ENCODE measurements at regions not wholly inside any gene's neighbourhood (a gene's known extent, or its start where the extent isn't known, plus 50 kb on each side); places are given as distances from the start of the nearest gene placed in this dataset.

DNA sequence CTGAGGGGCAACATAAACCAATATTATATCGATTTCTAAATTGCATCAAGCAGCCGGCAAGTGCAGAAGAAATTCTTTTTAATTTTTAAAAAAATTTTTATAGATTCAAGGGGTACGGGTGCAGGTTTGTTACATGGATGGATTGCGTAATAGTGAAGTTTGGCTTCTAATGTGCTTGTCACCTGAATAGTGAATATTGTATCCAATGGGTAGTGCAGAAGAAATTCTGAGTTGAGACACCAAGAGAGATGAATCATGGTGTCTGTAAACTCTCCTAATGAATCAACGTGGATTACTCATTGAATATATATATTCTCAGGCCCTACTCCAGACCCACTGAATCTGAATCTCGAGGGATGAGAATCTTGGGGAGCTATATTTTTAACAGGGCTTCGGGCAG, 253.7 kb upstream of the FOXD3 start:
- H3K4me1 ChIP-seq, result no peaks in the 10 kb centered on the region
- H3K27me3 ChIP-seq, result peaks cover 2% of the 10 kb centered on the region
- no peak overlapping the region for H3K27ac ChIP-seq
- H3K36me3 ChIP-seq, result no peaks in the 10 kb centered on the region
- intact Hi-C loops (cut with DNase I; ENCODE audit: low total_unique reads), result no loop called here
- no peak for DNase-seq
- no peaks in the 10 kb centered on the region for H3K9me3 ChIP-seq
- H3K4me3 ChIP-seq, result no peak overlapping the region
- 76 to 83% methylated on average over 7 of the region's 7 CpGs for WGBS, 2 donors (ENCODE audit: low coverage in 1 of 2)
- in situ Hi-C loops (cut with MboI; ENCODE audit: low pct_ligation_motif_present in 1 of 4, low pct_unique_long_range_greater_than_20kb in 1 of 4, low sequenced_read_pairs in 3 of 4), result no loop called here
- no peak for TF ChIP-seq POLR2A (IDR thresholded peaks at IDR 0.05)
- TF ChIP-seq EP300 (IDR thresholded peaks at IDR 0.05; ENCODE audit: low read depth), result no peak
- no peak for TF ChIP-seq CTCF (IDR thresholded peaks at IDR 0.05)
- no peak for TF ChIP-seq POLR2AphosphoS5 (IDR thresholded peaks at IDR 0.05)

GRCh38 chr1:63069214-63069613, 253.2 kb upstream of the FOXD3 start:
- 76 to 82% methylated on average over 3 to 6 of the region's 6 CpGs for whole genome bisulfite sequencing, 2 donors (ENCODE audit: low coverage in 1 of 2)
- in situ Hi-C loops (cut with MboI; ENCODE audit: low pct_ligation_motif_present in 1 of 4, low pct_unique_long_range_greater_than_20kb in 1 of 4, low sequenced_read_pairs in 3 of 4), result no loop called here

GRCh38 chr1:63073309-63074306, 248.8 kb upstream of the FOXD3 start:
- no peak for DNase-seq
- Histone ChIP-seq H3K4me1 (no peaks in the 10 kb centered on the region), H3K27me3 (peaks cover 34% of the 10 kb centered on the region), H3K27ac (no peak overlapping the region), H3K4me3 (no peak overlapping the region), H3K36me3 (no peaks in the 10 kb centered on the region), H3K9me3 (peaks cover 3 to 4% of the 10 kb centered on the region in 2 donors)
- in situ Hi-C loops (cut with MboI; ENCODE audit: low pct_ligation_motif_present in 1 of 4, low pct_unique_long_range_greater_than_20kb in 1 of 4, low sequenced_read_pairs in 3 of 4) (no loop called here), intact Hi-C loops (cut with DNase I; ENCODE audit: low total_unique reads) (no loop called here)
- no peak for TF ChIP-seq POLR2A (IDR thresholded peaks at IDR 0.05)
- TF ChIP-seq EP300 (IDR thresholded peaks at IDR 0.05; ENCODE audit: low read depth), result no peak
- TF ChIP-seq CTCF (IDR thresholded peaks at IDR 0.05), result no peak
- TF ChIP-seq POLR2AphosphoS5 (IDR thresholded peaks at IDR 0.05), result no peak
- WGBS, 2 donors (ENCODE audit: low coverage in 1 of 2), result 27 to 36% methylated on average over 12 to 41 of the region's 41 CpGs

More at GRCh38 chr1:63069214-63069613, 253.2 kb upstream of the FOXD3 start:
- no peak for DNase-seq
- TF ChIP-seq EP300 (IDR thresholded peaks at IDR 0.05; ENCODE audit: low read depth) (no peak), CTCF (IDR thresholded peaks at IDR 0.05) (no peak), POLR2A (IDR thresholded peaks at IDR 0.05) (no peak), POLR2AphosphoS5 (IDR thresholded peaks at IDR 0.05) (no peak)
- Histone ChIP-seq H3K4me3 (no peak overlapping the region), H3K4me1 (no peaks in the 10 kb centered on the region), H3K27ac (no peak overlapping the region), H3K9me3 (no peaks in the 10 kb centered on the region), H3K36me3 (no peaks in the 10 kb centered on the region), H3K27me3 (peaks cover 8% of the 10 kb centered on the region)
- intact Hi-C loops (cut with DNase I; ENCODE audit: low total_unique reads), result no loop called here

DNA sequence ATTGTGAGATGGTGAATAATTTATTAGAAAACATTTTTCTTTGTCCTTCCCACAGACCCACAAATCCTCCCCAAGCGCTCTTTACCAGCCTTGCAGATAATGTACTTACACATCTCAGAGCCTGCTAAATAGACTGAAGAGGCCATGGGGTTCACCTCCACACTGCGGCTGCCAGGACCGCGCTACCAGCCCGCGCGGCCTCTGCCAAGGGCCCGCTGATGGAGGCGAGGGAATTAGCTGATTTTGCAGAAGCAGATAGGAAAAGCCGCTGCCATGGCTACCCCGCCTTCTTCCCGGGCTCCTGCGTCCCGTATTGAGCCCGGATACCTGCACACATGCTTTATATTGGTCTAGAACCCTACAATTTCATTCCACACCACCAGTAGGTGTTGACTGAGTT, 248.0 kb upstream of the FOXD3 start:
- peaks cover 34% of the 10 kb centered on the region for H3K27me3 ChIP-seq
- peaks cover 3 to 4% of the 10 kb centered on the region in 2 donors for H3K9me3 ChIP-seq
- H3K4me1 ChIP-seq, result no peaks in the 10 kb centered on the region
- no peak for TF ChIP-seq CTCF (IDR thresholded peaks at IDR 0.05)
- no peak for TF ChIP-seq EP300 (IDR thresholded peaks at IDR 0.05; ENCODE audit: low read depth)
- no peak for TF ChIP-seq POLR2A (IDR thresholded peaks at IDR 0.05)
- no peak for TF ChIP-seq POLR2AphosphoS5 (IDR thresholded peaks at IDR 0.05)
- H3K36me3 ChIP-seq, result no peaks in the 10 kb centered on the region
- in situ Hi-C loops (cut with MboI; ENCODE audit: low pct_ligation_motif_present in 1 of 4, low pct_unique_long_range_greater_than_20kb in 1 of 4, low sequenced_read_pairs in 3 of 4) (no loop called here), intact Hi-C loops (cut with DNase I; ENCODE audit: low total_unique reads) (no loop called here)
- no peak for DNase-seq
- WGBS, 2 donors (ENCODE audit: low coverage in 1 of 2), result 0 to 61% methylated on average over 1 to 15 of the region's 15 CpGs
- H3K4me3 ChIP-seq, result no peak overlapping the region
- no peak overlapping the region for H3K27ac ChIP-seq

All from transverse colon (tissue), 4 donors.